ENCODE measurements at regions not wholly inside any gene's neighbourhood (a gene's known extent, or its start where the extent isn't known, plus 50 kb on each side); places are given as distances from the start of the nearest gene placed in this dataset.
"Not testable (repeated sequence)": the region's sequence is repeated elsewhere in the genome, so short reads cannot be mapped to it uniquely, and the experiment has no call there.

DNA sequence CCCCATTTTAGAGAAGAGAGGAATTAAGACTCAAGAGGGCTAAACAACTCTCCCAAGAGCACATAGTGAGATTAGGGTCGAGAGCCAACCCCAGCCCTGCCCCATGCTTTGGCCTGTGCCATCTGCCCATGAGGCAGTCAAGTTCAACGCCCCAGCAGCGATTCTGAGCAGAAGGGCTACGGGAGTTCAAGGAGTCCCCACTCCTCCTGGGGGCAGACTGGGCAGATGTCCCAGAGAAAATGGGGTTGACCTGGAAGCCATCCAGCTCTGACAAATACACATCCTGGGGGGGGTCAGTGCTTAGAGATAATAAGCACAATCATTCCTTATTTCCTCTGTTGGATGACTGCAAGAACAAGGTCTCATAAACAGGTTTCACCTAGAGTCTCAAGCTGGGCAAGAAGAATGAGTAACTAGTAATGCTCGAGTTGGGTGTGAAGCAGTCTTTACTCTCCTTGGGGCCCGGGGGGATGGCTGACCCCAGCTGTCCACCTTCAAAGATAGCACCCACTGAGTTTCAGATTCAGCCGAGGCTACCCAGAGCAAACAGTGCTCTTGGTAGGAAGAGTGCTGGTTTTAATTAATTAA, 716.4 kb downstream of the RNF144A start:
- in situ Hi-C loops (cut with MboI), result no loop called here
- no peaks in the 10 kb centered on the region for H3K9me3 ChIP-seq (ENCODE audit: low read depth)

DNA sequence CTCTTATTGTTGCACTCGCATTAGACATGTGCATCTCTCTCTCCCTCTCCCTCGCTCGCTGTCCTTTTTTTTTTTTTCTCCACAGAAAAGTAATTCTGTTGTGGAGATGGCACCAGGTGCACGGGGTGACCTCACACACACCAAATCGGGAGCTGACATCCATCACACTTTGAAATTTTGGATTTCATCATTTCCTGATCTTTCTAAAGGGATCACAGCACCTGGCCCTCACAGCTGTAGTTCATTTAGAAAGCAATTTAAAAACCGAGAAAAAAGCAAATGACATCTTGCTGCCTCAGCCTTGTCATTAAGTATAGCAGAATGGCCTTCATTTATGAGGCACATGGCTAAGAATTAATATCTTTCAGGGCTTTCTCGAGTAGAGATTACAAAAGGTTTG, 717.2 kb downstream of the RNF144A start:
- H3K27ac ChIP-seq, result no peak overlapping the region
- H3K79me2 ChIP-seq (ENCODE audit: insufficient read depth), result no peaks in the 10 kb centered on the region
- TF ChIP-seq EZH2 (IDR thresholded peaks at IDR 0.05; ENCODE audit: insufficient read depth, poor library complexity, severe bottlenecking), result no peak
- no peak for TF ChIP-seq EZH2phosphoT487 (IDR thresholded peaks at IDR 0.05; ENCODE audit: insufficient read depth, low read depth)
- no peaks in the 10 kb centered on the region for H4K20me1 ChIP-seq (ENCODE audit: insufficient read depth)
- H3K4me3 ChIP-seq, result no peak overlapping the region
- H3K9me2 ChIP-seq (ENCODE audit: insufficient read depth), result no peaks in the 10 kb centered on the region
- no peaks in the 10 kb centered on the region for H3K36me3 ChIP-seq (ENCODE audit: low read depth)
- no peak overlapping the region for H3K9ac ChIP-seq
- no peak overlapping the region for H2AFZ ChIP-seq
- H3K4me2 ChIP-seq (ENCODE audit: unreplicated experiment), result no peak overlapping the region
- DNase-seq, result no peak
- H3K27me3 ChIP-seq (replicated peaks; ENCODE audit: insufficient read depth), result peaks cover 18% of the 10 kb centered on the region; the same call in 1 of the 2 replicates
- H3F3A ChIP-seq (ENCODE audit: insufficient read depth), result no peaks in the 10 kb centered on the region
- in situ Hi-C loops (cut with MboI), result no loop called here
- H3K9me3 ChIP-seq (ENCODE audit: low read depth), result no peaks in the 10 kb centered on the region
- WGBS, 2 experiments (ENCODE audit: low coverage in 1 of 2, low lambda C conversion rate in 2 of 2, missing lambda C conversion rate in 2 of 2), result 24 to 27% methylated on average over 7 of the region's 7 CpGs
- no peaks in the 10 kb centered on the region for H3K4me1 ChIP-seq (ENCODE audit: insufficient read depth)

More for the DNA sequence above, 716.4 kb downstream of the RNF144A start:
- Histone ChIP-seq H3K79me2 (ENCODE audit: insufficient read depth) (no peaks in the 10 kb centered on the region), H3K27me3 (replicated peaks; ENCODE audit: insufficient read depth) (peaks cover 18% of the 10 kb centered on the region; the same call in 1 of the 2 replicates), H3K36me3 (ENCODE audit: low read depth) (no peaks in the 10 kb centered on the region), H3K4me1 (ENCODE audit: insufficient read depth) (no peaks in the 10 kb centered on the region), H3K9me2 (ENCODE audit: insufficient read depth) (no peaks in the 10 kb centered on the region), H4K20me1 (ENCODE audit: insufficient read depth) (no peaks in the 10 kb centered on the region), H3K4me3 (no peak overlapping the region), H3K4me2 (ENCODE audit: unreplicated experiment) (no peak overlapping the region), H3K9ac (no peak overlapping the region), H3F3A (ENCODE audit: insufficient read depth) (no peaks in the 10 kb centered on the region), H3K27ac (no peak overlapping the region), H2AFZ (no peak overlapping the region)
- DNase-seq, result no peak
- TF ChIP-seq EZH2phosphoT487 (IDR thresholded peaks at IDR 0.05; ENCODE audit: insufficient read depth, low read depth) (no peak), EZH2 (IDR thresholded peaks at IDR 0.05; ENCODE audit: insufficient read depth, poor library complexity, severe bottlenecking) (no peak)
- WGBS, 2 experiments (ENCODE audit: low coverage in 1 of 2, low lambda C conversion rate in 2 of 2, missing lambda C conversion rate in 2 of 2), result 54 to 56% methylated on average over 7 of the region's 7 CpGs

DNA sequence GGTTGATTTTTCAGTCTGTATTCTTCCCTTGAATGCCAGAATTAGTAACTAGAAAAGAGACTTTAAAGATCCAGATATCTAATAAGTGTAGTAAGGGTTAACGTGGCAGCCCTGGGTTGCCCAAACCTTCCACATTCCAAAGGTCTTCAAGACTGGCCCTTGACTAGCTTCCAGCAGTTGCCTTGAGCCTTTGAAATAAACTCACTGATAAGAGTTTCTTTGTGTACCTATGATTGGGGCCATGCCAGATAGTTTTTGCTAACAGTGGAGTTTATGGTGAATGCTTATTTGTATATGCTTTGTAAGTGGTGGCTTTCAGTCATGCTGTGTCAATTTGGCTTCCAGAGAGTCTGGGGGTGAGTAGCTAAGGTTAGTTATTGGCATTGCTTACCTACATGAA, 722.3 kb downstream of the RNF144A start:
- Histone ChIP-seq H3K4me2 (ENCODE audit: unreplicated experiment) (no peak overlapping the region), H3K9ac (no peak overlapping the region), H3K27me3 (replicated peaks; ENCODE audit: insufficient read depth) (peaks cover 18% of the 10 kb centered on the region; the same call in 1 of the 2 replicates), H3K9me3 (ENCODE audit: low read depth) (no peaks in the 10 kb centered on the region), H2AFZ (no peak overlapping the region), H3K27ac (no peak overlapping the region), H3K9me2 (ENCODE audit: insufficient read depth) (no peaks in the 10 kb centered on the region), H3K36me3 (ENCODE audit: low read depth) (no peaks in the 10 kb centered on the region), H3F3A (ENCODE audit: insufficient read depth) (no peaks in the 10 kb centered on the region), H3K4me1 (ENCODE audit: insufficient read depth) (no peaks in the 10 kb centered on the region), H3K79me2 (ENCODE audit: insufficient read depth) (no peaks in the 10 kb centered on the region), H4K20me1 (ENCODE audit: insufficient read depth) (no peaks in the 10 kb centered on the region), H3K4me3 (no peak overlapping the region)
- no peak for DNase-seq
- TF ChIP-seq EZH2 (IDR thresholded peaks at IDR 0.05; ENCODE audit: insufficient read depth, poor library complexity, severe bottlenecking) (no peak), EZH2phosphoT487 (IDR thresholded peaks at IDR 0.05; ENCODE audit: insufficient read depth, low read depth) (no peak)
- WGBS, 2 experiments (ENCODE audit: low coverage in 1 of 2, low lambda C conversion rate in 2 of 2, missing lambda C conversion rate in 2 of 2), result 42 to 51% methylated on average over 1 of the region's 1 CpG
- in situ Hi-C loops (cut with MboI), result no loop called here

DNA sequence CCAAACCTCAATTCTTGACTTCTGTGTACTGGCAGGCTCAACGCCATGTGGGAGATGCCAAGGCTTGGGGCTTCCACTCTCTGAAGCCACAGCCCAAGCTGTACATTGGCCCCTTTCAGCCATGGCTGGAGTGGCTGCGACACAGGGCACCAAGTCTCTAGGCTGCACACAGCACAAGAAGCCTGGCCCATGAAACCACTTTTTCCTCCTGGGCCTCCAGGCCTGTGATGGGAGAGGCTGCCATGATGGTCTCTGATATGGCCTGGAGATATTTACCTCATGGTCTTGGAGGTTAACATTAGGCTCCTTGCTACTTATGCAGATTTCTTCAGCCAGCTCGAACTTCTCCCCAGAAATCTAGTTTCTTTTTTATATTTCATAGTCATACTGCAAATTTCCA, 724.1 kb downstream of the RNF144A start:
- H3K9me3 ChIP-seq (ENCODE audit: low read depth); H2AFZ ChIP-seq; H3K36me3 ChIP-seq (ENCODE audit: low read depth); H4K20me1 ChIP-seq (ENCODE audit: insufficient read depth); H3K4me2 ChIP-seq (ENCODE audit: unreplicated experiment); H3K79me2 ChIP-seq (ENCODE audit: insufficient read depth); in situ Hi-C loops (cut with MboI); H3K9me2 ChIP-seq (ENCODE audit: insufficient read depth); DNase-seq; H3F3A ChIP-seq (ENCODE audit: insufficient read depth); H3K4me3 ChIP-seq; H3K27ac ChIP-seq; H3K9ac ChIP-seq; H3K4me1 ChIP-seq (ENCODE audit: insufficient read depth): not testable (repeated sequence)
- H3K27me3 ChIP-seq (replicated peaks; ENCODE audit: insufficient read depth), result peaks cover 19% of the 10 kb centered on the region; the same call in 1 of the 2 replicates
- WGBS, 2 experiments (ENCODE audit: low coverage in 1 of 2, low lambda C conversion rate in 2 of 2, missing lambda C conversion rate in 2 of 2), result 37% methylated on average over 3 of the region's 3 CpGs

DNA sequence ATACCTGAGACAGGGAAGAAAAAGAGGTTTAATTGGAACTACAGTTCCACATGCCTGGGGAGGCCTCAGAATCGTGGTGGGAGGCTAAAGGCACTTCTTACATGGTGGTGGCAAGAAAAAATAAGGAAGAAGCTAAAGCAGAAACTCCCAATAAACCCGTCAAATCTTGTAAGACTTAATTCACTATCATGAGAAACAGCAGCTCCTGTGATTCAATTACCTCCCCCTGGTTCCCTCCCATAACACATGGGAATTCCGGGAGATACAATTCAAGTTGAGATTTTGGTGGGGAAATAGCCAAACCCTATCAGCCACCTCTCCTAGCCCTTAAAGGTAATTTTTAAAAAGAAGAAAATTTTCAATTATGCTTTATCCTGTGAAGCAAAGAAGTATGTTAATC, 728.8 kb downstream of the RNF144A start:
- 45 to 53% methylated on average over 3 of the region's 3 CpGs for WGBS, 2 experiments (ENCODE audit: low coverage in 1 of 2, low lambda C conversion rate in 2 of 2, missing lambda C conversion rate in 2 of 2)
- 0 out of 2 replicates have a peak, but pooled peaks cover 3% of the 10 kb centered on the region for H3K27me3 ChIP-seq (replicated peaks; ENCODE audit: insufficient read depth)
- no peak overlapping the region for H3K4me3 ChIP-seq
- H3K36me3 ChIP-seq (ENCODE audit: low read depth), result no peaks in the 10 kb centered on the region
- no peaks in the 10 kb centered on the region for H4K20me1 ChIP-seq (ENCODE audit: insufficient read depth)
- no peaks in the 10 kb centered on the region for H3K79me2 ChIP-seq (ENCODE audit: insufficient read depth)
- H3K4me2 ChIP-seq (ENCODE audit: unreplicated experiment), result no peak overlapping the region
- TF ChIP-seq EZH2phosphoT487 (IDR thresholded peaks at IDR 0.05; ENCODE audit: insufficient read depth, low read depth) (no peak), EZH2 (IDR thresholded peaks at IDR 0.05; ENCODE audit: insufficient read depth, poor library complexity, severe bottlenecking) (no peak)
- in situ Hi-C loops (cut with MboI), result no loop called here
- no peaks in the 10 kb centered on the region for H3K4me1 ChIP-seq (ENCODE audit: insufficient read depth)
- H3K9me2 ChIP-seq (ENCODE audit: insufficient read depth), result no peaks in the 10 kb centered on the region
- no peak overlapping the region for H2AFZ ChIP-seq
- H3K27ac ChIP-seq, result no peak overlapping the region
- no peaks in the 10 kb centered on the region for H3K9me3 ChIP-seq (ENCODE audit: low read depth)
- no peaks in the 10 kb centered on the region for H3F3A ChIP-seq (ENCODE audit: insufficient read depth)
- DNase-seq, result no peak
- no peak overlapping the region for H3K9ac ChIP-seq

Measured in GM23248 (cell line).